Adipocyte (in vitro differentiated cells): ENCODE measurements at regions not wholly inside any gene's neighbourhood (a gene's known extent, or its start where the extent isn't known, plus 50 kb on each side); places are given as distances from the start of the nearest gene placed in this dataset.

ENCODE experiments used
- DNase-seq: peaks from one replicate; pipeline ENCODE4 v3.0.0-alpha.2; 2015; ENCODE audit warnings: low read depth
- H3K27me3 ChIP-seq: replicated peaks from 2 replicates; pipeline ENCODE4 v1.7.0; 2013; ENCODE audit warnings: mild to moderate bottlenecking, low read length, moderate library complexity; ENCODE audit not compliant: control insufficient read depth, insufficient read depth
- H3K36me3 ChIP-seq: 2 replicates; pipeline ENCODE4 v1.7.0; 2013; ENCODE audit warnings: low read length, mild to moderate bottlenecking, moderate library complexity; ENCODE audit not compliant: control insufficient read depth, insufficient read depth, severe bottlenecking
- H3K4me1 ChIP-seq: 2 replicates; pipeline ENCODE4 v1.7.0; 2013; ENCODE audit warnings: mild to moderate bottlenecking, low read length, moderate library complexity; ENCODE audit not compliant: control insufficient read depth, insufficient read depth
- H3K4me3 ChIP-seq: 2 replicates; pipeline ENCODE4 v1.7.0; 2013; ENCODE audit warnings: mild to moderate bottlenecking, low read length, moderate library complexity
- H3K9ac ChIP-seq: 2 replicates; pipeline ENCODE4 v1.7.0; 2013; ENCODE audit warnings: mild to moderate bottlenecking, low read length, moderate library complexity
- H3K9me3 ChIP-seq: 2 replicates; pipeline ENCODE4 v1.7.0; 2013; ENCODE audit warnings: mild to moderate bottlenecking, low read length, moderate library complexity; ENCODE audit not compliant: control insufficient read depth

GRCh38 chr3:57009802-57010201 is 50.7 kb upstream of the SPATA12 start:
- Histone ChIP-seq H3K9me3 (no peaks in the 10 kb centered on the region), H3K36me3 (no peaks in the 10 kb centered on the region), H3K27me3 (no peaks in the 10 kb centered on the region), H3K4me3 (peak overlapping the region; percentile 52), H3K9ac (peak overlapping the region; percentile 78), H3K4me1 (peaks cover 49% of the 10 kb centered on the region)
- no peak for DNase-seq

- DNase-seq: no peak
- Histone ChIP-seq H3K9me3 (no peaks in the 10 kb centered on the region), H3K27me3 (no peaks in the 10 kb centered on the region), H3K4me1 (peaks cover 51% of the 10 kb centered on the region), H3K36me3 (no peaks in the 10 kb centered on the region), H3K9ac (peak overlapping the region; percentile 78), H3K4me3 (peak overlapping the region; percentile 52)
Measured at GRCh38 chr3:57009367-57009766, 51.1 kb upstream of the SPATA12 start.

DNA sequence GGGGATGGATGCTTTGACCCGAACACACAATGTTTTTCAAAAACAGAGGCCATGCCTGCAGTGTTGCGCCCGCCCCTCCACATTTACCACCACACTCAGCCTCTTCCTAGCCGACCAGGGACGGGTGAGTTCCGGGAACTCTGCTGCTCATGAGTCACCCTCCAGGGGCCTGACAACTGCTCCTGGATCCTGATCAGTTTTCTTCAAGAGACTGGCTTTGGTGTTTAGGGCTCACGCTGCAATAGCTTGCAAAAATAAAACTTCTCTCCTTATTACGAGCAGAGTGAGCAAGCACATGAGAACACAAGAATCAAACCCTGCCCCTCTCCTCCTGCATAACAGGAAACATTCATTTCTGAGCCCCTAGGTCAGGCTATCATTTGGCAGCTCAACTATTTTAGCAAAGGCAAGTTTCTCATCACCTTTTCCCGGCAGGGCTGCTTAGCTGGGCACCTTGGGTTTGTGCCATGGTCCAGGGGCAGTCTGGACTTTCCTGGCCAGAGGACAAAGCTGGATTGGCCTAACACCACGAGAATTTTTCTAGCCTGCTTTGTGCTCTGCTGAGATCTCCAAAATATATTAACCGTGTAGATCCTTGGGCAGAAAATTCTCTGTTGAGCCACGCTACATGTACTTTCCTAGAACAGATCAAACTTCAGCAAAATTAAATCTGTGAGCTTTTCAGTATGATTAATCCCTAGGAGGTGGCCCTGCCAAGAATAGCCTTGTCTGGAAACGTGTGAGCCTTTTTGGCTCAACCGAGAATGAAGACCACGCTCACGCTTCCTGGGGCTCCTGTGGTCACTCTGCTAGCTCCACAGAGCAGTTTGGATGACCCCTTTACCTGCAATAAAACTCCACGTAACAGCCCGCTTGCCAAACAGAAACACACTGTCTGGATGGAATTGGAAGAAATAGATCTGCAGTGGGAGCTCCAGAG is 52.7 kb upstream of the SPATA12 start:
- Histone ChIP-seq H3K4me1 (peaks cover 60% of the 10 kb centered on the region), H3K4me3 (peak overlapping the region; percentile 72), H3K27me3 (no peaks in the 10 kb centered on the region), H3K9ac (peak overlapping the region; percentile 85), H3K9me3 (peaks cover 4% of the 10 kb centered on the region), H3K36me3 (no peaks in the 10 kb centered on the region)
- peak; percentile 88 for DNase-seq

- peak overlapping the region; percentile 70 for H3K4me3 ChIP-seq
- no peaks in the 10 kb centered on the region for H3K36me3 ChIP-seq
- H3K9me3 ChIP-seq: peaks cover 4% of the 10 kb centered on the region
- H3K9ac ChIP-seq: peak overlapping the region; percentile 85
- DNase-seq: peak; percentile 20
- H3K4me1 ChIP-seq: peaks cover 60% of the 10 kb centered on the region
- no peaks in the 10 kb centered on the region for H3K27me3 ChIP-seq
Measured at GRCh38 chr3:57006949-57007419, 53.5 kb upstream of the SPATA12 start.

DNA sequence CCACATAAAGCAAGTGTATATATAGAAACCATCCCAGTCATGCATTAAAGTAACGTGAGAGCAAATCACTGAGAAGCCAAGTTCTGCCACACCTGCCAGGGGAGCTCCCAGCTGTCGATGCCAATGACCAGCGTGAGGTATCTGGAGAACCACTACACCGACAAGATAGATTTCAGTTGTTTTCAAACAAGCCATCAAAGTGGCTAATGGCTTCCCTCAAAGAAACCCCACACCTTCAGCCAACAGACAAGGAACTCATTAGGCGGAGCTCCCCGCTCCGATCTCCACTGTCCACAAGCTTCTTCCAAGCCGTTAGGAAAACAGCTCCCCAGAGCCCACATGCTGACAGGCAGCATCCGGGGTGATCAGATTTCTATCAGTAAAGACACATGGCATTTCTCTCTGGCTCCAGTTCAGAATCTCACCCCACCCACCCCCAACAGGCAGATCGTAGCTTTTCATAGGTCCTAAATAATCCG is 54.2 kb upstream of the SPATA12 start:
- DNase-seq: no peak
- Histone ChIP-seq H3K9me3 (peaks cover 4% of the 10 kb centered on the region), H3K9ac (peak overlapping the region; percentile 85), H3K4me3 (peak overlapping the region; percentile 70), H3K36me3 (no peaks in the 10 kb centered on the region), H3K27me3 (no peaks in the 10 kb centered on the region), H3K4me1 (peaks cover 58% of the 10 kb centered on the region)

DNA sequence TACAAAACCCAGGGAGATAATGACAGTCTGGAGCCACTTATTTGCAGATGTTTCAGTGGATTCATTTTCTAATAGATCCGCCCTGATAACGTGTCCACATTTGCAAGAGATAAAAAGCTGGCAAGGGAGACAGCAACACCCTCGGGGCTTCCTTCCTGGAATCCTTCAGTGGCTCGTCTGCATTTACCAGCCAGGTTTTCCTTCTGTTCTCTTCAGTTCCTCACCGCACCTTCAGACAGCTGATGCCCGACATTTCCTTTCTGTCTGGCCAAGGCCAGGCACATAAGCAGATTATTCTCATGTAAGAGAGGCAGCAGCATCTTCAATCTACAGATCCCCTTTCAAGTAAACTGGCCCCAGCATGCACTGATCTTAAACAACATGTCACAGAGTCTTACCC is 56.2 kb upstream of the SPATA12 start:
- Histone ChIP-seq H3K9ac (peak overlapping the region; percentile 17), H3K9me3 (peaks cover 4% of the 10 kb centered on the region), H3K27me3 (no peaks in the 10 kb centered on the region), H3K4me1 (peaks cover 51% of the 10 kb centered on the region), H3K4me3 (no peak overlapping the region), H3K36me3 (no peaks in the 10 kb centered on the region)
- no peak for DNase-seq

DNA sequence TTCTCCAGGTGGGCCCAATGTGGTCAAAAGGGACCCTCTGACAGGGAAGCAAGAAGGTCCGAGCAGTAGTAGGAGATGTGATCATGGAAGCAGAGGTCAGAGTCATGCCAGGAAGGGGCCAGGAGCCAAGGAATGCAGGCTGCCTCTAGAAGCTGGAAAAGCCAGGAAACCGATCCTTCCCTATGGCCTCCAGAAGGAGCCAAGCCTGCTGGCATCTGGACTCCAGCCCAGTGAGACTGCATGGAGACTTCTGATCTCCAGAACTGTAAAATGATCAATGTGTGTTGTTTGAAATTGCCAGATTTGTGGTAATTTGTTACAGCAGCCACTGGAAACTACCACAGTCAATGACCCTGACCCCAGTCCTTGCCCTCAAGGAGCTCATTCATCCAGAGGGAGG is 56.8 kb upstream of the SPATA12 start:
- no peak for DNase-seq
- Histone ChIP-seq H3K9me3 (peaks cover 4% of the 10 kb centered on the region), H3K4me3 (no peak overlapping the region), H3K9ac (peak overlapping the region; percentile 17), H3K4me1 (peaks cover 51% of the 10 kb centered on the region), H3K36me3 (no peaks in the 10 kb centered on the region), H3K27me3 (no peaks in the 10 kb centered on the region)

DNA sequence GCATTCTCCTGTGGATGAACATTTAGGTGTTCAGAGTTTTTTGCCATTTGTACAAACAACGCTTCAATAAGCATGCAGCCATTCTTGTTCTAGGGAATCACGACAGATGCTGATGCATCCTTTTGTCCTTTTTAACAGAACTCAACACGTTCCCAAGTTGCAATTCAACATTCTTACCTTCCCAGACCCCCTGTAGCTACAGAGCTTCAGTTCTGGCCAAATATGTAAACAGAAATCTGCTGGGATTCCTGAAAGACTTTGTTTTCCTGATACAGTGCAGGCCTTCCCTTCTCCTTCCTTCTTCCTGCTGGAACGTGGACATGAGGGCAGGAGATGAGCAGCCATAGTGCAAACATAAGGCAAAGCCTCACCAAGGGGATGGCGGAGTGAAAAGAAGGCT is 59.1 kb upstream of the SPATA12 start:
- no peak overlapping the region for H3K4me3 ChIP-seq
- H3K9me3 ChIP-seq: peaks cover 4% of the 10 kb centered on the region
- H3K9ac ChIP-seq: no peak overlapping the region
- peaks cover 52% of the 10 kb centered on the region for H3K4me1 ChIP-seq
- no peak for DNase-seq
- H3K27me3 ChIP-seq: no peaks in the 10 kb centered on the region
- no peaks in the 10 kb centered on the region for H3K36me3 ChIP-seq

GRCh38 chr3:57000012-57000411 is 60.5 kb upstream of the SPATA12 start:
- Histone ChIP-seq H3K9me3 (peaks cover 4% of the 10 kb centered on the region), H3K27me3 (no peaks in the 10 kb centered on the region), H3K9ac (no peak overlapping the region), H3K4me3 (no peak overlapping the region), H3K4me1 (peaks cover 57% of the 10 kb centered on the region), H3K36me3 (no peaks in the 10 kb centered on the region)
- no peak for DNase-seq

- H3K4me3 ChIP-seq: no peak overlapping the region
- H3K9ac ChIP-seq: no peak overlapping the region
- H3K36me3 ChIP-seq: no peaks in the 10 kb centered on the region
- H3K4me1 ChIP-seq: peaks cover 57% of the 10 kb centered on the region
- no peak for DNase-seq
- no peaks in the 10 kb centered on the region for H3K27me3 ChIP-seq
- peaks cover 4% of the 10 kb centered on the region for H3K9me3 ChIP-seq
Measured at GRCh38 chr3:56999547-56999946, 60.9 kb upstream of the SPATA12 start.

DNA sequence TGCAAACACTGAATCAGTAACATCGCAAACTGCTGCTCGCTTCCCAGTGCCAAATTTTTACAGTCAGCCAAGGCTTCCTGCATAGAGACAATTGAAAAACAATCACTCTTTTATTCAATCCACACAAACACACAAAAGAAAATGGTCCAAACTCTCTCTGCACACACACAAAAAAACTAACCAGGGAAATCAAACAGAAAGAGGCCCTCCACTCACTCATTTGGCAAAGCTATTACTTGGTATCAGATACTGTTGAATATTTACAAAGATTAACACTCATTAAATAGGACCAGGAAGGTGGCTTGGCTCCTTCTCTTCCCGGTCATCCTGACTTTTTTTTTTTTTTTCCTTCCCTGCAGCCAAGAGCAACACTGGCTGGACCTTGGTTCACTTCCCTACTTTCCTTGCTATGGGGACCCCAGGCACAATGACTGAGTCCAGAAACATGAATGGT is 62.4 kb upstream of the SPATA12 start:
- H3K27me3 ChIP-seq: no peaks in the 10 kb centered on the region
- H3K9me3 ChIP-seq: no peaks in the 10 kb centered on the region
- H3K36me3 ChIP-seq: no peaks in the 10 kb centered on the region
- no peak for DNase-seq
- peak overlapping the region; percentile 35 for H3K9ac ChIP-seq
- peaks cover 46% of the 10 kb centered on the region for H3K4me1 ChIP-seq
- peak overlapping the region; percentile 28 for H3K4me3 ChIP-seq
